Esophagus (tissue), 2 donors: ENCODE measurements at regions not wholly inside any gene's neighbourhood (a gene's known extent, or its start where the extent isn't known, plus 50 kb on each side); places are given as distances from the start of the nearest gene placed in this dataset.
"Not testable (repeated sequence)": the region's sequence is repeated elsewhere in the genome, so short reads cannot be mapped to it uniquely, and the experiment has no call there.

Source experiments
- H3K27ac ChIP-seq, 2 donors: one replicate each; pipeline ENCODE4 v1.5.1; 2013; ENCODE audit warnings: low read depth in 2 of 2, mild to moderate bottlenecking in 2 of 2, inconsistent platforms in 1 of 2, low read length in 1 of 2, moderate library complexity in 1 of 2
- H3K27me3 ChIP-seq, 2 donors: one replicate each; pipeline ENCODE4 v1.6.1; 2013; ENCODE audit warnings: low read length in 2 of 2, control low read depth in 1 of 2, mild to moderate bottlenecking in 1 of 2; ENCODE audit not compliant: insufficient read depth in 2 of 2, control insufficient read depth in 1 of 2
- H3K36me3 ChIP-seq, 2 donors: one replicate each; pipeline ENCODE4 v1.6.1; 2013; ENCODE audit warnings: low read length in 1 of 2; ENCODE audit not compliant: control insufficient read depth in 2 of 2, insufficient read depth in 2 of 2
- H3K4me1 ChIP-seq, 2 donors: one replicate each; pipeline ENCODE4 v1.6.1; 2013; ENCODE audit warnings: low read length in 1 of 2; ENCODE audit not compliant: control insufficient read depth in 2 of 2, insufficient read depth in 2 of 2
- H3K4me3 ChIP-seq, 2 donors: one replicate each; pipeline ENCODE4 v1.5.1; 2013; ENCODE audit warnings: low read length in 2 of 2, mild to moderate bottlenecking in 2 of 2, low read depth in 1 of 2, moderate library complexity in 1 of 2
- H3K9me3 ChIP-seq, 2 donors: one replicate each; pipeline ENCODE4 v1.6.1; 2013; ENCODE audit warnings: mild to moderate bottlenecking in 2 of 2, low read depth in 1 of 2, low read length in 1 of 2, moderate library complexity in 1 of 2; ENCODE audit not compliant: control insufficient read depth in 2 of 2, insufficient read depth in 1 of 2
- WGBS, 2 donors: extraction: QIAGEN DNeasy Blood & Tissue Kit; methylation state at CpG; one replicate each; pipeline ENCODE4 v1.1.7; 2013; 5-methylcytosine and 5-hydroxymethylcytosine counted together
- donor health status: healthy with polysubstance abuse.
- donor health status: Bipolar disorder and iron deficiency.

DNA sequence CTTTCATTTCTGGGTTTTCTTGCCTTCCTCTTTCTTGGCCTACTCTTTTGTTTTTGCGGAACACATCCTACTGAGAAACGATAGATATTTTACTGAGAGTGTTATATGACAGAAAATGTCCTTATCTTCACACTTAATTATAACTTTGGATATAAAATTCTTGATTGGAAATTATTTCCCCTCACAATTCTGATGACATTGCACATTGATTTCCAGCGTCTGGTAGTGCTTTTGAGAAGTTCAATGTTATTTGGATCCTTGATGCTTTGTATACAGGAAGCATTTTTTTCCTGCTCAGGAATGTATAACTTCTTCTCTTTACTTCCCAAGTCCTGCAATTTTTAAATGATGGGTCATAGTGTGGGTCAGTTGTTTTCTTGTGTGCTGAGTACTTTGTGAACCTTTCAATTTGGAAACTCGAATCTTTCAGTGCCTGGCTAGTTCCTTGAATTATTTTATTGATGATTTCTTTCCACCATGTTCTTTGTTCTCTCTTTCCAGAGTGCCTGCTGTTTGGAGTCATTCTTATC lies 183.9 kb downstream of the PDCD6IP start:
- Histone ChIP-seq H3K4me3 (no peak overlapping the region), H3K36me3 (no peaks in the 10 kb centered on the region), H3K4me1 (no peaks in the 10 kb centered on the region), H3K27ac (no peak overlapping the region), H3K27me3 (no peaks in the 10 kb centered on the region), H3K9me3 (no peaks in the 10 kb centered on the region)
- WGBS, 2 donors = 81 to 82% methylated on average over 4 of the region's 4 CpGs

DNA sequence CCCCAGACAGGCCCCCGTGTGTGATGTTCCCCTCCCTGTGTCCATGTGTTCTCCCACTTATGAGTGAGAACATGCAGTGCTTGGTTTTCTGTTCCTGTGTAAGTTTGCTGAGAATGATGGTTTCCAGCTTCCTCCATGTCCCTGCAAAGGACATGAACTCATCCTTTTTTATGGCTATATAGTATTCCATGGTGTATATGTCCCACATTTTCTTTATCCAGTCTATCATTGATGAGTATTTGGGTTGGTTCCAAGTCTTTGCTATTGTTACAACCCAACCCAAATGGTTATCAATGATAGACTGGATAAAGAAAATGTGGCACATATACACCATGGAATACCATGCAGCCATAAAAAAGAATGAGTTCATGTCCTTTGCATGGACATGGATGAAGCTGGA lies 184.5 kb downstream of the PDCD6IP start:
- WGBS, 2 donors = 89 to 93% methylated on average over 1 of the region's 1 CpG
- H3K4me1 ChIP-seq, H3K9me3 ChIP-seq, H3K27me3 ChIP-seq, H3K4me3 ChIP-seq, H3K27ac ChIP-seq, H3K36me3 ChIP-seq: not testable (repeated sequence)

DNA sequence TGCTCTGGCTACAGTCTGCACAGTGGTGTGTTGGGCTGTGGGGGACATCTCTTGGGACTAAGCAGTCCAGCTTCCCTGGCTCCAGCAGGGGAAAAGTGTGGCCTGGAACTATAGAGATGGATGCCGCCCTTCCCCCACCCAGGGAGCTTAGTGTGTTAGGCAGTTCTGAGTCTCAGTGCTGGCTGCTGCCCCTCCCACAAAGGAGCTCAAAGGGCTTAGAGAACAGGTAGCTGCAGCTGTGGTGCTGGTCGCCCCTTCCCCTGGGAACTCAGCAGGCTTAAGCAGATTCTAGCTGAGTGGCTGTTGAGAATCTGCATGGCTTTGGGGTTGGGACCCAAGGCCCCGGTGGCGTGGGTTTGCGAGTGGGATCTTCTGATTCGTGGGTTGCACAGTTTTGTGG lies 190.8 kb downstream of the PDCD6IP start:
- Histone ChIP-seq H3K4me3 (no peak overlapping the region), H3K36me3 (no peaks in the 10 kb centered on the region), H3K27ac (no peak overlapping the region), H3K4me1 (no peaks in the 10 kb centered on the region), H3K9me3 (no peaks in the 10 kb centered on the region), H3K27me3 (no peaks in the 10 kb centered on the region)
- WGBS, 2 donors = 87 to 90% methylated on average over 6 of the region's 6 CpGs

DNA sequence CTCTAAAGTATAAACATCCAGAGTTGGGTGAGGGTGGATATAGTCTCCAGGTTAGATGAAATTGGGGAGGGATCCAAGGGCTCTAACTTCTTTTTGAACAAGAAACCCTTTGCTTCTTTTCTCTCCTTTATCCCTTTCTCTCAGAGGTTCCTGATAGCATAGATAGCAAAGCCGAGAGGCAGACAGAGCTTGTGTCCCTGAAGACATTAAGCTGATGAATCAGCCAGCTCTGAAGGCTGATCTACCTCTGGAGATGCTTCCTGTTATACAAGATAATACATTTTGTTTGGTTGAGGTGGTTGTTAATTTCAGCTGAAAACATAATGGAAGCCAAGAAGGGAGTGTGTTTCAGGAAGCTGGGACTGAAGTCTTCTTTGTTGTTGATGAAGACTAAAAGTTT lies 193.2 kb downstream of the PDCD6IP start:
- 52 to 69% methylated on average over 1 of the region's 1 CpG for WGBS, 2 donors
- Histone ChIP-seq H3K27ac (no peak overlapping the region), H3K27me3 (no peaks in the 10 kb centered on the region), H3K4me1 (no peaks in the 10 kb centered on the region), H3K4me3 (no peak overlapping the region), H3K36me3 (no peaks in the 10 kb centered on the region), H3K9me3 (peaks cover 0 to 7% of the 10 kb centered on the region in 2 donors)

DNA sequence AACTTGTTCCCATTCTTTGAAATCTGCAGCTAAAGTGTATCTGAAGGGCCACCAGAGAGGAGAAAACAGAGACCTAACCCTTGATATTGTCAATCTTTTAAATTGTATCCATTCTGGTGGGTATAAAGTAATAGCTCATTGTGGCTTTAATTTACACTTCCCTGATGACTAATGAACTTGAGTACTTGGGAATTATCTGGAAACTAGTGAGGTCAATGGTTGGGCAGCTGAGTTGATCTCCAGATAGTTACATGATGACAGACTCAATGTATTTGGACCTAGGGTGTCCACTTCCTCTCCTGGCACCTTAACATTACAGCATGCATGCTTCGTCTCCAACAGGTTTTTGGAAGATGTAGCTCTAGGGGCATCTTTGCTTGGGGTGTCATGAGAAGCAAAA lies 195.2 kb downstream of the PDCD6IP start:
- Histone ChIP-seq H3K36me3 (no peaks in the 10 kb centered on the region), H3K27ac (no peak overlapping the region), H3K27me3 (no peaks in the 10 kb centered on the region), H3K9me3 (peaks cover 0 to 7% of the 10 kb centered on the region in 2 donors), H3K4me3 (no peak overlapping the region), H3K4me1 (no peaks in the 10 kb centered on the region)
- 83 to 86% methylated on average over 1 of the region's 1 CpG for WGBS, 2 donors

DNA sequence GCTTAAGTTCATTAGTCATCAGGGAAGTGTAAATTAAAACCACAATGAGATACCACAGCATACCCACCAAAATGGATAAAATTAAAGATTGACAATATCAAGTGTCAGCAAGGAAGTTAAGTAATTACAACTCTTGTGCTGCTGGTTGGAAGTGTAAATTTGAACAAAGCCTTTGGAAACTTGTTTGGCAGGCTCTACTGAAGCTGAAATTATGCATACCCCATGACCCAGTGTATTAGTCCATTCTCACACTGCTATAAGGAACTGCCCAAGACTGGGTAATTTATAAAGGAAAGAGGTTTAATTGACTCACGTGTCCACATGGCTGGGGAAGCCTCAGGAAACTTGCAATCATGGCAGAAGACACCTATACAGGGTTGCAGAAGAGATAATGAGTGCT lies 196.1 kb downstream of the PDCD6IP start:
- H3K36me3 ChIP-seq = no peaks in the 10 kb centered on the region
- no peak overlapping the region for H3K27ac ChIP-seq
- H3K4me3 ChIP-seq = no peak overlapping the region
- no peaks in the 10 kb centered on the region for H3K27me3 ChIP-seq
- WGBS, 2 donors = 0 to 26% methylated on average over 1 of the region's 1 CpG
- peaks cover 0 to 7% of the 10 kb centered on the region in 2 donors for H3K9me3 ChIP-seq
- H3K4me1 ChIP-seq = no peaks in the 10 kb centered on the region

DNA sequence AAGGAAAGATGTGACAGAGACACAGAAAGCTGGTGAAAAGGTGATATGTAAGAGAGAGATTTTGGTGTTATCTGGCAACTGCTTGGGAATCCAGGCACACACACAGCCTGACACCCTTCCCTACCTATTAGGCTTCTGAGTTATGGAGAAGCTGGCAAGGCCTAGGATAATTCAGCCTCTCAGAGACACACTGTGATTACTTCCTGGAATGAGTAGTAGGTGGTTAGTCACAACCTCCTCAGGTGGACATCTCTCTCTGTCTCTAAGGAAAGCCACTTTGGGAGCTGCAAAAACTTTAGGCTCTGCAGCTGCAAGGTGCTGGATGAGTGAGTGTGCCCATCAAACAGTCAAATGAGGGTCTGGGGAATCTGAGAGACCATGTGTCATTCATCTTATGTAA lies 201.9 kb downstream of the PDCD6IP start:
- peaks cover 0 to 7% of the 10 kb centered on the region in 2 donors for H3K9me3 ChIP-seq
- no peaks in the 10 kb centered on the region for H3K27me3 ChIP-seq
- H3K27ac ChIP-seq = no peak overlapping the region
- no peaks in the 10 kb centered on the region for H3K36me3 ChIP-seq
- H3K4me1 ChIP-seq = no peaks in the 10 kb centered on the region
- no peak overlapping the region for H3K4me3 ChIP-seq

DNA sequence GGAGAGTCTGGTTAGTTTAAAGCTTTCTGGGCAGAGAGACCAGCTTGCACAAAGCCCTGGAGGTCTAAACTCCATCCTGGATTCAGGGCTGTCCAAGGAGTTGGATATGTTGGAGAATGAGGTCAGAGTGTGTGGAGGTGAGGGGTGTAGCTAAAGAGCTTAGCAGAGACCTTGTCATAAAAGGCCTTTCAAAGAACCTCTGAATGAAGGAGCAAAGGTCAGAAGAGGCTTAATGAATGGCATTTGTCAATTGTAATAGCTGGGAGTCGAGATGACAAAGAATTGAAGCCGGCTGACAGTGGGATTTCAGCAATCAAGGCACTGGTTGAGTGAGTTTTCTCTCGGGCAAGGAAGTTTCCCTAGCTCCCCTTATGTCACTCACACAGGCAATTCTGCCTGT lies 202.6 kb downstream of the PDCD6IP start:
- no peaks in the 10 kb centered on the region for H3K9me3 ChIP-seq
- no peaks in the 10 kb centered on the region for H3K36me3 ChIP-seq
- no peaks in the 10 kb centered on the region for H3K4me1 ChIP-seq
- WGBS, 2 donors = 54 to 69% methylated on average over 3 of the region's 3 CpGs
- H3K4me3 ChIP-seq = no peak overlapping the region
- no peak overlapping the region for H3K27ac ChIP-seq
- no peaks in the 10 kb centered on the region for H3K27me3 ChIP-seq

DNA sequence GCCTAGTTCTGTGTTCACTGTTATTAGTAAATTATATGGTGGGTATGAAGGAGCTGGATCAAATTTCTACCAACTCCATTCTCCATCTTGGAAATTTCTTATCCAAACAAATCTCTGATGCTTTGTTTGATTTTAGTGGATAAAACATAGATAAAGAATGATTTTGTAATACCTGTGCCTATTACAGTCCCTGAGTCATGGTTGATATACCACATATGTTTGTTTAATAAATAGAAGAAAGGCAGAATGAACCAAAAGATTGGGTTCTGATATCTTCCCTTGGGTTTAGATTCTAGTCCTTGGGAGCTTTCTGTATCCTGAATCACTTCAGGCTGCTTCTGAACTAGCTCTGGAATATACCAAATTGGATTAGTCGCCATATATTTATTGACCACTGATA lies 203.6 kb downstream of the PDCD6IP start:
- Histone ChIP-seq H3K4me1 (no peaks in the 10 kb centered on the region), H3K9me3 (no peaks in the 10 kb centered on the region), H3K4me3 (no peak overlapping the region), H3K36me3 (no peaks in the 10 kb centered on the region), H3K27me3 (no peaks in the 10 kb centered on the region), H3K27ac (no peak overlapping the region)
- WGBS, 2 donors = 94 to 96% methylated on average over 1 of the region's 1 CpG

DNA sequence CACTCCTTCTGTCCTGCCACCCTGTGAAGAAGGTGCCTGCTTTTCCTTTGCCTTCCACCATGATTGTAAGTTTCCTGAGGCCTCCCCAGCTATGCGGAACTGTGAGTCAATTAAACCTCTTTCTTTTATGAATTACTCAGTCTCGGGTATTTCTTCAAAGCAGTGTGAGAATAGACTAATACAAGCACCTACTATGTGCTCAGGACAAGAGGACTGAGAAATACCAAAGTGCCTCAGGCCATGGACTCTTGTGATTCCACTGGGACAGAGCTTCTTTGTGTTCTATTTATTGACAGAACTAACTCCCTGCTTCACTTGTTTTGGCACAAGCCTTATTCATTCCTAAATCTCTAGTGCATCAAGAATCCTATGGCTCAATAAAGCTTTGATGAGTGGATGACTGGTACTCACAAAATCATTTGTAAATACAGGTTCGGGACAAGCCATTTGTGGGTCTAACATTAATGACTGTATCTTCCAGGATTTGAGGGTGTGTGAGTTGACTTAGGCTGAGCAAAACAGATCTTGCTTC lies 204.2 kb downstream of the PDCD6IP start:
- Histone ChIP-seq H3K27me3 (no peaks in the 10 kb centered on the region), H3K27ac (no peak overlapping the region), H3K9me3 (no peaks in the 10 kb centered on the region), H3K36me3 (no peaks in the 10 kb centered on the region), H3K4me1 (no peaks in the 10 kb centered on the region), H3K4me3 (no peak overlapping the region)
- 58 to 72% methylated on average over 3 of the region's 3 CpGs for WGBS, 2 donors
